Upper lobe of right lung (tissue), 1 donor: ENCODE measurements at regions not wholly inside any gene's neighbourhood (a gene's known extent, or its start where the extent isn't known, plus 50 kb on each side); places are given as distances from the start of the nearest gene placed in this dataset.

Experiments
- ATAC-seq: fragments of 200-7000 bp; cut with Tn5 transposase; one replicate; pipeline ENCODE4 v1.9.1; 2020; ENCODE audit warnings: mild to moderate bottlenecking, moderate library complexity
- DNase-seq: peaks from one replicate; pipeline ENCODE4 v3.0.0-alpha.2; 2020
- H3K27ac ChIP-seq: fragments of 200-600 bp; one replicate; pipeline ENCODE4 v1.8.0; 2022
- H3K27me3 ChIP-seq: fragments of 200-600 bp; one replicate; pipeline ENCODE4 v1.8.0; 2022; ENCODE audit warnings: mild to moderate bottlenecking
- H3K36me3 ChIP-seq: fragments of 200-600 bp; one replicate; pipeline ENCODE4 v1.8.0; 2022
- H3K4me1 ChIP-seq: fragments of 200-600 bp; one replicate; pipeline ENCODE4 v1.8.0; 2022
- H3K4me3 ChIP-seq: fragments of 200-600 bp; one replicate; pipeline ENCODE4 v1.8.0; 2022; ENCODE audit warnings: mild to moderate bottlenecking
- H3K9me3 ChIP-seq: fragments of 200-600 bp; one replicate; pipeline ENCODE4 v1.8.0; 2022
- intact Hi-C: fragments of 100-400 bp; cut with DNase I; formaldehyde crosslinking; loops from one replicate; pipeline ENCODE4 v1.11.0; 2022
- TF ChIP-seq, protein P1 (sequence below): fragments of 200-600 bp; IDR thresholded peaks from one replicate; pipeline ENCODE4 v1.8.0; 2022; ENCODE audit warnings: antibody characterized with exemption
- donor health status: DM: no; HTN: yes; CAD: no; lungs with severe emphysema.

DNA sequence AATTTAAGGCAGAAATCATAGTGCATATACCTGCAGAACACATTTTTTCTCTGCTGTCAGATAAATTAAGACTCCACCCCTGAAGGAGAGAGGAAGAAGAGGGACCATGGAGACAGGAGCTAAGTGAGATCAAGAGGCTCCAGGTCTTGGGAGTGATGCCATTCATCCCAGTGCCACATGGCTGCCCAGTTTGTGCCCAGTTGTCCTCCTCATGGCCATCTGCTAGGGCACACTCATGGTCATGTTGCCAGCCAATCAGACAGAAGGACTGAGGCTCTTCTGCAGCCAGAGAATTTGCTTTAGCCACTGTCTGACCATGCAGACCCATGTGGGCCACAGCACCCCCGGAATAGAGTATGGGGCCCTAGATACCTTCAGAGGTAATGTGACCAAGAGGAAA is 270.5 kb upstream of the PROK2 start:
- H3K4me3 ChIP-seq: no peak overlapping the region
- no peak overlapping the region for H3K27ac ChIP-seq
- DNase-seq: no peak
- H3K9me3 ChIP-seq: no peaks in the 10 kb centered on the region
- intact Hi-C loops: no loop called here
- no peaks in the 10 kb centered on the region for H3K36me3 ChIP-seq
- TF ChIP-seq, protein P1, sequence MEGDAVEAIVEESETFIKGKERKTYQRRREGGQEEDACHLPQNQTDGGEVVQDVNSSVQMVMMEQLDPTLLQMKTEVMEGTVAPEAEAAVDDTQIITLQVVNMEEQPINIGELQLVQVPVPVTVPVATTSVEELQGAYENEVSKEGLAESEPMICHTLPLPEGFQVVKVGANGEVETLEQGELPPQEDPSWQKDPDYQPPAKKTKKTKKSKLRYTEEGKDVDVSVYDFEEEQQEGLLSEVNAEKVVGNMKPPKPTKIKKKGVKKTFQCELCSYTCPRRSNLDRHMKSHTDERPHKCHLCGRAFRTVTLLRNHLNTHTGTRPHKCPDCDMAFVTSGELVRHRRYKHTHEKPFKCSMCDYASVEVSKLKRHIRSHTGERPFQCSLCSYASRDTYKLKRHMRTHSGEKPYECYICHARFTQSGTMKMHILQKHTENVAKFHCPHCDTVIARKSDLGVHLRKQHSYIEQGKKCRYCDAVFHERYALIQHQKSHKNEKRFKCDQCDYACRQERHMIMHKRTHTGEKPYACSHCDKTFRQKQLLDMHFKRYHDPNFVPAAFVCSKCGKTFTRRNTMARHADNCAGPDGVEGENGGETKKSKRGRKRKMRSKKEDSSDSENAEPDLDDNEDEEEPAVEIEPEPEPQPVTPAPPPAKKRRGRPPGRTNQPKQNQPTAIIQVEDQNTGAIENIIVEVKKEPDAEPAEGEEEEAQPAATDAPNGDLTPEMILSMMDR: no peak
- ATAC-seq: no peak
- no peaks in the 10 kb centered on the region for H3K4me1 ChIP-seq
- no peaks in the 10 kb centered on the region for H3K27me3 ChIP-seq

DNA sequence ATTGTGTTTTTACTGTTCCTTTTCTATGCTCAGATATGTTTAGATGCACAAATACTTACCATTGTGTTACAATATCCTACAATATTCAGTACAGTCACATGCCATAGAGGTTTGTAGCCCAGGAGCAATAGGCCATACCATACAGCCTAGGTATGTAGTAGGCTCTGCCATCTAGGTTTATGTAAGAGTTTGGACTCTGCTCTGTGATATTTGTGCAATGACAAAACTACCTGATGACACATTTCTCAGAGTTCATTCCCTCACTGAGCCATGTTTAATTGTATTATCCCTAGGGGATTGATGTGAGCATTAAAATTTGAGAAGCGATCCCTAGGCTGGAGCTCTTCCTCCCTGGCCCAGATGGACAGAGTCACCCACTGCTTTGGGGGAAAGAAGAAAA is 270.0 kb upstream of the PROK2 start:
- Histone ChIP-seq H3K27ac (no peak overlapping the region), H3K4me1 (no peaks in the 10 kb centered on the region), H3K9me3 (no peaks in the 10 kb centered on the region), H3K4me3 (no peak overlapping the region), H3K27me3 (no peaks in the 10 kb centered on the region), H3K36me3 (no peaks in the 10 kb centered on the region)
- no peak for ATAC-seq
- intact Hi-C loops: no loop called here
- DNase-seq: no peak
- TF ChIP-seq, protein P1: no peak

DNA sequence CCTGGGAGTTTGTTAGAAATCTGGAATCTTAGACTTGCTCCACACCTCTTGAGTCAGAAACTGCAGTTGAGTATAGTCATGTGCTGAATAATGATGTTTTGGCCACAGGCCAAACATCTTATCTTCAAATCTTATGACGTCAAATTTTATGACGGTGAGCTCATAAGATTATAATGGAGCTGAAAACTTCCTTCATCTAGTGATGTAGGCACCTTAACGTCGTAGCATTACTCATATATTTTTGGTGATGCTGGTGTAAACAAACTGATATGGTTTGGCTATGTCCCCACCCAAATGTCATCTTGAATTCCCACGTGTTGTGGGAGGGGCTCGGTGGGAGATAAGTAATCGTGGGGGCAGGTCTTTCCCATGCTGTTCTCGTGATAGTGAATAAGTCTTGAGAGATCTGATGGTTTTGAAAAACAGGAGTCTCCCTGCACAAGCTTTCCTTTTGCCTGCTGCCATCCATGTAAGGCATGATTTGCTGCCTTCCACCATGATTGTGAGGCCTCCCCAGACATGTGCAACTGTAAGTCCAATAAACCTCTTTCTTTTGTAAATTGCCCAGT is 268.0 kb upstream of the PROK2 start:
- Histone ChIP-seq H3K9me3 (no peaks in the 10 kb centered on the region), H3K4me1 (no peaks in the 10 kb centered on the region), H3K4me3 (no peak overlapping the region), H3K27ac (no peak overlapping the region), H3K36me3 (no peaks in the 10 kb centered on the region), H3K27me3 (no peaks in the 10 kb centered on the region)
- DNase-seq (no peak), ATAC-seq (no peak)
- TF ChIP-seq, protein P1: no peak
- intact Hi-C loops: no loop called here

DNA sequence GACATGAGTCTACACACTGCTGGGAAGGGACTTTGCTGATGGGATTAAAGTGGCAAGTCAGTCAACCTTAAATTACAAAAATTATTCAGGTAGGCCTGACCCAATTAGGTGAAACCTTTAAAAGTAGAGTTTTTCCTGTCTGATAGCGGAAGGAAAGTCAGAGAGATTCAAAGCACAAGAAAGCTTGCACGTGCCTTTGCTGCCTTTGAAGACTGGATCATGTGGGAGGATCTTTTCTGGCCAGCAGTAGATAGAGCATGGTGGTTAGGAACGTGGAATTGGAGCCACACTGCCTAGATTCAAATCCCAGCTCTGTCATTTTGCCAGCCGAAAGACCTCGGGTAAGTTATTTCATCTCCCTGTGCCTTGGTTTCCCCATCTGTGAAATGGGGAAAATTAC is 265.8 kb upstream of the PROK2 start:
- Histone ChIP-seq H3K27ac (no peak overlapping the region), H3K4me1 (no peaks in the 10 kb centered on the region), H3K36me3 (no peaks in the 10 kb centered on the region), H3K4me3 (no peak overlapping the region), H3K27me3 (no peaks in the 10 kb centered on the region), H3K9me3 (no peaks in the 10 kb centered on the region)
- intact Hi-C loops: no loop called here
- no peak for ATAC-seq
- TF ChIP-seq, protein P1: no peak
- DNase-seq: no peak

DNA sequence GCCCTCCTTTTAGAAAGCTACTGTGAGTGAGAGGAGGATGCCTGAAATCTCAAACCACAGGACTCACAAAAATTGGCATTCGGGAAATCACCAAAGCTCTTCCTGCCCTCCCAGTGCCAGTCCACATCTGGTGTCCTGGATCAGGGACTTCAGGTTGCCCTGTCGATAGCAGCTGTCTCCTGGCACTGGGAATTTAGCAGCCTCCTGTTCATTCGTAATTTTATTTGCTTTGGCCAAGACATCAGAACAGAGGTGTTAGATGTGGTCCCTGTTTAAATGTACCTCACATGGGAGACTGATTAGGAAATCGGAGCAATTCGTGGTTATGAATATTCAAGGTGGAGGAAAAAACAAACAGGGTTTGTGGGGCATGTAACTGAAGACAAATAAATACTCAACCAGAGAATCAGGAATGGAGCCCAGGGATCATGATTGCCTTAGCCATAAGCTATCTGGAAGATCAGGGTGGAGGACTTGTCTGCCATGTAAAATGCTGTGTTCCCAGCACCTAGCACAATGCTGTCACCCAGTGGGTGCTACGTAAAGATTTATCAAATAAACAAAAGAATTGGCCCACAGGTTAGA is 265.2 kb upstream of the PROK2 start:
- Histone ChIP-seq H3K9me3 (no peaks in the 10 kb centered on the region), H3K36me3 (no peaks in the 10 kb centered on the region), H3K27me3 (no peaks in the 10 kb centered on the region), H3K27ac (no peak overlapping the region), H3K4me1 (no peaks in the 10 kb centered on the region), H3K4me3 (no peak overlapping the region)
- ATAC-seq (no peak), DNase-seq (no peak)
- TF ChIP-seq, protein P1: no peak
- intact Hi-C loops: no loop called here

DNA sequence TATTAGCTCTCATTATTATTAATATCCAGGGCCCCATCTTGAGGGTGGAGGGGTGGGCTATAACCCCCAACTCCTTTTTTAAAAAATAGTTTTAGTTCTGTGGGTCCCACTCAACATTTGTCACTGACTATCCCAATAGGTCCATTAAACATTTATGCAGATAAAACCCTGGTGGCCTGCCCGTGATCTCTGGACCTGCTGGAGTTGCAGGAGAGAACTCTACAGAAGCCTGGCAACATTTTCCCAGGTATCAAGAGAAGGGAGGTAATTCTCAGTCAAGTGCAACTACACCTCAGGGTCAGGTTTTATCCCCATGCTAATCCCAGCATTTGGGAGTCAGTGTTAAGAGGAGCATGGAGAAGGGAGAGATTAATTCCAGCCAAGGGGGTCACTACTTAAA is 264.4 kb upstream of the PROK2 start:
- no peak for ATAC-seq
- no peaks in the 10 kb centered on the region for H3K36me3 ChIP-seq
- no peak overlapping the region for H3K4me3 ChIP-seq
- no peaks in the 10 kb centered on the region for H3K4me1 ChIP-seq
- H3K27ac ChIP-seq: no peak overlapping the region
- DNase-seq: no peak
- H3K27me3 ChIP-seq: no peaks in the 10 kb centered on the region
- TF ChIP-seq, protein P1: no peak
- no peaks in the 10 kb centered on the region for H3K9me3 ChIP-seq
- intact Hi-C loops: no loop called here
